ENCODE measurements at regions not wholly inside any gene's neighbourhood (a gene's known extent, or its start where the extent isn't known, plus 50 kb on each side); places are given as distances from the start of the nearest gene placed in this dataset.

DNA sequence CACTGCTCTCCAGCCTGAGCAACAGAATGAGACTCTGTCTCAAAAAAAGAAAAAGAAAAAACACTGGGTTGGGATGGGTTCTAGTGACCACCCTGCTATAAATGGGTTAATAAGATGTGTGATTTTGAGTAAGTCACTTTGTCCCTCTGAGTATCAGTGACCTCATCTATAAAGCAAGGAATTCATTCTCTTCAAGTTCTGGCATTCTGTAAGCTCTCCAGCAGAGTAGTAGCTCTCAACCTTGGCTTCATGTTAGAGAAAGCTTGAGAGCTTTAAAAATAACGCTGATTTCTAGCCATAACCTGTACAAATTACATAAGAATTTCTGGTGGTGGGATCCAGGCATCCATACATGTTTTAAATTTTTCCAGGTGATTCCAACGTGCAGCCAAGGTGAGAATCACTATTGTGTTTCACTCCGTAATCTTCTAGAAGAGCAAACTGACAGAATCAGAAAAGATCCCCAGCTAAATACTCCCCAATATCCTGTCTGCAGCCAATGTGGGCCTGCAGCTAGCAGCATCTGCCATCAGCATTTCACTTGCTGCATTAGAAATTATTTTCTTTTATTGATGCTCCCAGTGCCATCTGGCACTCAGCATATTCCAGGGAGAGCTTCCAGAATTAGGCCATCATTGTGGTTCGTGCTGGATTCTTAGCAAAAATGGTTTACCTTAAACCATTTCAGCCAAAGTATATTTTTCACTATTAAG is 109.4 kb downstream of the FEM1C start:
- TF ChIP-seq POLR2A (IDR thresholded peaks at IDR 0.05) = no peak
- TF ChIP-seq, protein P1, sequence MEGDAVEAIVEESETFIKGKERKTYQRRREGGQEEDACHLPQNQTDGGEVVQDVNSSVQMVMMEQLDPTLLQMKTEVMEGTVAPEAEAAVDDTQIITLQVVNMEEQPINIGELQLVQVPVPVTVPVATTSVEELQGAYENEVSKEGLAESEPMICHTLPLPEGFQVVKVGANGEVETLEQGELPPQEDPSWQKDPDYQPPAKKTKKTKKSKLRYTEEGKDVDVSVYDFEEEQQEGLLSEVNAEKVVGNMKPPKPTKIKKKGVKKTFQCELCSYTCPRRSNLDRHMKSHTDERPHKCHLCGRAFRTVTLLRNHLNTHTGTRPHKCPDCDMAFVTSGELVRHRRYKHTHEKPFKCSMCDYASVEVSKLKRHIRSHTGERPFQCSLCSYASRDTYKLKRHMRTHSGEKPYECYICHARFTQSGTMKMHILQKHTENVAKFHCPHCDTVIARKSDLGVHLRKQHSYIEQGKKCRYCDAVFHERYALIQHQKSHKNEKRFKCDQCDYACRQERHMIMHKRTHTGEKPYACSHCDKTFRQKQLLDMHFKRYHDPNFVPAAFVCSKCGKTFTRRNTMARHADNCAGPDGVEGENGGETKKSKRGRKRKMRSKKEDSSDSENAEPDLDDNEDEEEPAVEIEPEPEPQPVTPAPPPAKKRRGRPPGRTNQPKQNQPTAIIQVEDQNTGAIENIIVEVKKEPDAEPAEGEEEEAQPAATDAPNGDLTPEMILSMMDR (IDR thresholded peaks at IDR 0.05) = no peak
- no peak for TF ChIP-seq EP300 (IDR thresholded peaks at IDR 0.05)
- intact Hi-C loops (cut with DNase I) = no loop called here
- Histone ChIP-seq H3K4me1 (ENCODE audit: insufficient read depth) (no peaks in the 10 kb centered on the region), H3K27me3 (no peaks in the 10 kb centered on the region), H3K9me3 (no peaks in the 10 kb centered on the region), H3K27ac (no peak overlapping the region), H3K4me3 (no peak overlapping the region), H3K36me3 (no peaks in the 10 kb centered on the region)
- DNase-seq = no peak
- 69 to 79% (median 71%) methylated on average over 4 of the region's 4 CpGs for WGBS, 3 donors

DNA sequence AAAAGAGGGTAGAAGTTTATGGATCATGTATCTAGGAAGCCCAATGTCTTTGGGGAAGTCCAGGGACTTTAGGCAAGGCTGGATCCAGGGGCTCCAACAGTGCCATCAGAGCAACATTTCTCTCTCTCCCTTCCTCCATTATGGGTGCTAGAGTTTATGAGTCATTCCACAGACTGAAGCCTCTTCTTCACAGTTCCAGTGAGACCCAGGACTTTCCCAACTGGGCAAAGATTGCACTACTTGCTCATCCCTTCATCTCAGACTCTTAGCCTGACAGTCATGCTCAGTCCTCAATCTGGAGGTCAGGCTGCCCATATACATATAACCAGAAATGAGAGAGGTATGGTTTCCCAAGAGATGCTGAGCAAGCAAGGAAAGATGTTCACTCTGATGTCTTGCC is 110.7 kb downstream of the FEM1C start:
- H3K27ac ChIP-seq = no peak overlapping the region
- intact Hi-C loops (cut with DNase I) = no loop called here

DNA sequence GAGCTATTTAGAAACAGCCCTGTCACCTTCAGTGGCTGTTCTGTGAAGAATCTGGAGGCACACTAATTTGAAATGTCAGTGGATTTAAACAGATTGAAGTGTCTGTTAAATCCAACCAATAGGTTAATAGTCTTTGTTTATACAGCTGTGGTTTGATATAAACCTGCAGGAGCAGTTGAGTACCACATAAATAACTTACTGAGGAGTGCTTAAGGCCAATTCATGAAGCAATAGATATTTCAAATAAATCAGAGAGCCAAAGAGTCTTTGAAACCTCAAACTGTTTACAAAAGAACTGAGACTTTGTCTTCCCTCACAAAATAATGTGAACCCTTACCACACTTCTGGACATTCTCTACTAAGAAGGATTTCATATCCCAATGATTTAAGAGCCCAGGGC is 111.9 kb downstream of the FEM1C start:
- TF ChIP-seq POLR2A (IDR thresholded peaks at IDR 0.05) = no peak
- TF ChIP-seq, protein P1 (IDR thresholded peaks at IDR 0.05) = no peak
- TF ChIP-seq EP300 (IDR thresholded peaks at IDR 0.05) = no peak
- no peak overlapping the region for H3K4me3 ChIP-seq
- intact Hi-C loops (cut with DNase I) = no loop called here
- H3K27me3 ChIP-seq = no peaks in the 10 kb centered on the region
- H3K27ac ChIP-seq = no peak overlapping the region
- H3K9me3 ChIP-seq = no peaks in the 10 kb centered on the region
- H3K4me1 ChIP-seq (ENCODE audit: insufficient read depth) = no peaks in the 10 kb centered on the region
- H3K36me3 ChIP-seq = no peaks in the 10 kb centered on the region
- no peak for DNase-seq

More for the DNA sequence above, 110.7 kb downstream of the FEM1C start:
- Histone ChIP-seq H3K9me3 (no peaks in the 10 kb centered on the region), H3K36me3 (no peaks in the 10 kb centered on the region), H3K4me1 (ENCODE audit: insufficient read depth) (no peaks in the 10 kb centered on the region), H3K27me3 (no peaks in the 10 kb centered on the region), H3K4me3 (no peak overlapping the region)
- no peak for DNase-seq
- TF ChIP-seq EP300 (IDR thresholded peaks at IDR 0.05) (no peak), POLR2A (IDR thresholded peaks at IDR 0.05) (no peak)
- TF ChIP-seq, protein P1 (IDR thresholded peaks at IDR 0.05) = no peak

DNA sequence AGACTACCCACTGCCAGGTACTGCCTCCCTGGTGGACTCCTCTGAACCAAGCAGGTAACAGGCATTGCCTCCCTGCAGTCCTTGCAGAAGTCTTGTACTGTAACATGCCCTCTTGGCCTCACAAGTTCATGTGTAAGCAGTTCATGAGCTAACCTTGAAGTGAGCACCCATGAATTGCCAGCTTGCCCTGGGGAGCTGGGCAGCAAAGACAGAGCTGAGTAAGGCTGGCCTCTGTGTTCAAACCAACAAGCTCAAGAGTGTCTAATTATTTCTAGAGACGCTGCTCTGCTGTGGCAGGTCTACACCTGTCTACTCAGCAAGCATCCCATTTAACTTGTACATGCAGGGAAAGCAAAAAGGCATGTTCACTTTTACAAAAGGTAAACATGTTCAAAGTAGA is 113.5 kb downstream of the FEM1C start:
- intact Hi-C loops (cut with DNase I) = no loop called here
- Histone ChIP-seq H3K4me1 (ENCODE audit: insufficient read depth) (no peaks in the 10 kb centered on the region), H3K9me3 (no peaks in the 10 kb centered on the region), H3K27me3 (no peaks in the 10 kb centered on the region), H3K4me3 (no peak overlapping the region), H3K27ac (no peak overlapping the region), H3K36me3 (no peaks in the 10 kb centered on the region)
- 67 to 85% (median 83%) methylated on average over 1 of the region's 1 CpG for WGBS, 3 donors
- DNase-seq = no peak
- no peak for TF ChIP-seq EP300 (IDR thresholded peaks at IDR 0.05)
- TF ChIP-seq, protein P1 (IDR thresholded peaks at IDR 0.05) = no peak
- no peak for TF ChIP-seq POLR2A (IDR thresholded peaks at IDR 0.05)

Data from ovary (tissue), 7 donors.